SU-DHL-6 (cell line): ENCODE measurements at regions not wholly inside any gene's neighbourhood (a gene's known extent, or its start where the extent isn't known, plus 50 kb on each side); places are given as distances from the start of the nearest gene placed in this dataset.

Source experiments
- CTCF ChIP-seq: fragments of 200-600 bp; sonication (generic); IDR thresholded peaks from one replicate; pipeline ENCODE4 v1.5.1; 2017; ENCODE audit warnings: antibody characterized with exemption, mild to moderate bottlenecking, low read length, moderate library complexity; ENCODE audit not compliant: insufficient read depth, poor library complexity, severe bottlenecking
- EZH2phosphoT487 ChIP-seq: fragments of 200-600 bp; sonication (generic), shearing (Covaris generic); conservative IDR thresholded peaks from 2 replicates; pipeline ENCODE4 v1.6.1; 2018; ENCODE audit warnings: mild to moderate bottlenecking, antibody characterized with exemption, low read length, moderate library complexity, mixed read lengths

GRCh38 chr1:42070996-42071395 is 82.2 kb upstream of the GUCA2B start:
- TF ChIP-seq CTCF, result no peak
- no peak for TF ChIP-seq EZH2phosphoT487
